HS-27A (cell line): ENCODE measurements at regions not wholly inside any gene's neighbourhood (a gene's known extent, or its start where the extent isn't known, plus 50 kb on each side); places are given as distances from the start of the nearest gene placed in this dataset.
A peak's percentile ranks its signal among the peaks of the same experiment; 100 is the strongest.
"Not testable (repeated sequence)": the region's sequence is repeated elsewhere in the genome, so short reads cannot be mapped to it uniquely, and the experiment has no call there.

Source experiments
- DNase-seq: peaks from one replicate; pipeline ENCODE4 v3.0.0-alpha.2; 2012; ENCODE audit warnings: low read depth, missing footprints

- DNase-seq: no peak
Observed at GRCh38 chr5:91315701-91316100, 67.4 kb downstream of the ARRDC3 start.

- peak; percentile 60 for DNase-seq
Observed at GRCh38 chr5:91313757-91314673, 69.1 kb downstream of the ARRDC3 start.

DNA sequence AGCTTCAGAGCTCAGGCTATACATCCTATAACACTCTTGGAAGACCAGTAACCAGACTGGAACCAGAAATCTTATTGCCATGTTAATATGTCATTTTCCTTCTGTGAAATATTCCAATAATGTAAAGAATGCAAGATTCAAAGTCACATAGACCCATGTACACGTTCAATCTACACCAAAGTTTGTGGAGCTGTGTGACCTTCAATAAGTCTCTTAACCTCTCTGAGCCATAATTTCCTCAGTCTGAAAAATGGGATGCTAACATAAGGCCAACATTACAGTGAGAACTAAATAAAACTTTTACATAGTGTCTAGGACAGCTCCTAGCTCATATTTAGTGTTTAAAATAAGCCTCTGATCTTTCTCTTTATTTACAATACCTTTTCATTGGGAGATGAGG is 70.4 kb downstream of the ARRDC3 start:
- DNase-seq: no peak

DNA sequence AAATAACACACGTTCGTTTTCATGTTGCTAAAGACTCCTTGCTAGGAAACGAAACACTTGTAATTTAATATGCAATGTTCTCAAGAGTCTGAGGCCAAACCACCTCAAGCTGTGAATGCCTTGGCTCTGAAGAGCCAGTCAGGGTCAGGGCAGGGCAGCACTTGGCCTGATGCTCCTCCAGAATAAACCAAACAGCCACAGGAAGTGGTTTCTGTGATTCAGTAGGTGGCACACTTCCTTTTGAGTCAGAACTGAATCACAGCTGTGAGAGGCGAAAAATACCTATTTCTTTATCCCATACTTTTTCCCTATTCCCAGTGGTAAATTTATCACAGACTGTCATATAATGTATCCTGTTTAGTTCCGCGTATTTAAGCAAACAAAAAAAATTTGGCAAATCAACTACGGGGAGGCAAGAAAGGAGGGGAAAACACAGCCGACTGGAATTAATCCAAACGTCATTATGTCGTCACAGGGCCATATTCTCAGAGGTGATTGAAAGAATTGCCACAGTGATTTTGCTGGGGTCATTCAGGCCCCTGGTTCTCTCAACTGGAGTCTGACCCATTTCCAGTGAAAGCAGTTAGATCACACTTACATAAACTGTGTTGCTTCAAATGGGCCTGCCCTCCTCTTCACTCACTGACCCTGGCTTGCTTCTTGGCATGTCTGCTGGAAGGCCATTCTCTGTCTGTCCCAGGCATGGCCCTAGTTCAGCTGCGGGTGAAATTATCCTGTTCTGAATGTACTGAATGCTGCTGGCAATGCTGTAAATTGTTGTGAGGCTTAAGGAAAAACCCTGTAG is 71.2 kb downstream of the ARRDC3 start:
- peak; percentile 79 for DNase-seq

DNA sequence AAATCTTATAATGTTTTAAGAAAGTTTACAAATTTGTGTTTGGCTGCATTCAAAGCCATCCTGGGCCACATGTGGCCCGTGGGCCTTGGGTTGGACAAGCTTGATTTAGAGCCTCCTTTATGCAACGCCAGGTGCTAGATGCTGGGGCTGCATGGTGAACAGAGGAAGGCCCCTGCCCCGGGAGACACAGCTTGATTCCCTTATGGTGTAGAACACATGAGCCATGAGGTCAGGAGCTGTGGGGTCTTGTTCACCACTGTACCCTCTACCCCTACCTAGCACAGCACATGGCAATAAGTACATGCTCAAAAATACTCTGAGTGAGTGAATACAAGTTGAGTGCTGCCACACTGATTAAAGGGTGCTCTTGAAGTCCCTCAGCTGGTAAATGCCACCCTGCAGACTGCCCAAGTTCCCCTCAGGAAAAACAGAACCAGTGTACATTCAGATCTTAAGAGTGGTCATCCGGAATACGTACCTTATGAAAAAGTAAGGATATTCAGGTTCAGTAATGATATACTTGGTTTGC is 71.9 kb downstream of the ARRDC3 start:
- no peak for DNase-seq

DNA sequence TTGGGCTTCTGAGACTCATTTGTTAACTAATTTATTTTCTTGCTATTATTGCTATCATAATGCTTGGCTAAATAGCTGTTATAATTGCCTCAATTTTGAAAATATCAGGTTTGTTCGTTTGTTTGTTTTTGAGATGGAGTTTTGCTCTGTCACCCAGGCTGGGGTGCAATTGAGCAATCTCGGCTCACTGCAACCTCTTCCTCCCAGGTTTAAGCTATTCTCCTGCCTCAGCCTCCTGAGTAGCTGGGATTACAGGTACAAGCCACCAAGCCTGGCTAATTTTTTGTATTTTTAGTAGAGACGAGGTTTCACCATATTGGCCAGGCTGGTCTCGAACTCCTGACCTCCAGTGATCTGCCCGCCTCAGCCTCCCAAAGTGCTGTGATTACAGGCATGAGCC is 75.0 kb downstream of the ARRDC3 start:
- DNase-seq: not testable (repeated sequence)

- DNase-seq: no peak
Observed at GRCh38 chr5:91307048-91307447, 76.1 kb downstream of the ARRDC3 start.

DNA sequence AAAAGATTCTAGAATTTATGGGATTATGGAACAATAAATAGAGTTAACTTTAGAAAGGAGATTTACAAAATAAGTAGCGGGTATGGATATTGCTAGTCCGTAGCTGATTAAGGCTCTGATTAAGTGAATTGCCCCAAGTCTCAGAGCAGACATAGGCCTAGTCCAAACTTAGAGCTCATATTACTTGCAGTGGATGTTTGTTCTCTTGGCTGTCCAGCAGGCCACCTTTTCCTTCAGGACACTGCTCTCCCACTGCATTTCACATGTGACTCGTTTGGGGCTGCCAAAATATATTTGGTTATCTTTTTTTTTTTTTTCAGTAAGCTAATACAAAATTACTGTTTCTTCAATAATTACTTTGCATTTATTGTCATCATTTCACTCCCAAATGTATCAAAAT is 76.6 kb downstream of the ARRDC3 start:
- DNase-seq: no peak

GRCh38 chr5:91305640-91306039 is 77.5 kb downstream of the ARRDC3 start:
- DNase-seq: no peak

DNA sequence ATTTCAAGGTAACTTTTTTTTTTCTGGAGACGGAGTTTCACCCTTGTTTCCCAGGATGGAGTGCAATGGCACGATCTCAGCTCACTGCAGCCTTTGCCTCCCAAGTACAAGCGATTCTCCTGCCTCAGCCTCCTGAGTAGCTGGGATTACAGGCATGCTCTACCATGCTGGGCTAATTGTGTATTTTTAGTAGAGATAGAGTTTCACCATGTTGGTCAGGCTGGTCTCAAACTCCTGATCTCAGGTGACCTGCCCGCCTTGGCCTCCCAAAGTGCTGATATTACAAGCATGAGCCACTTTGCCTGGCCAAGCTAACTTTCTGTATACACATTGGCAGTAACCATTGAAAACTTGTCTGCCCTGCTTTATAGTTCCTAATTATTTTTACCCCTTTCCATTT is 79.1 kb downstream of the ARRDC3 start:
- DNase-seq: not testable (repeated sequence)

DNA sequence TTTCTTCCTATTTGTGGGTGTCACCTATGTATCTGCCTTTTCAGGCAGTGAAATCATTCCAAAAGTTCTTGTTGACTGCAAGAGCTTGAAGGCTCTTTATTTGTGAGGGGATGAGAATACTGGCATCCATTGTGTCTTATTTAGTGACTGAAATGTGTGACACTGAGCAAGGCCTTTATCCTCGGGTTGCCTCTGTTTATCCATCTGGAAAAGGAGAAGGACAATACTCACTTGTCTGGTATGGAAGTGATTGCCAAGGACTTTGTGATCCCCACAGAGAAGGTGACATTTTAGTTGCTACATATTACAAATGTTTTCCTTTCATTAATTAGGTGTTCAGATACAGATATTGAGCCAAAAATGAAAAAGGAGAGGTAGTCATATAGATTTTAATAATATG is 80.2 kb downstream of the ARRDC3 start:
- DNase-seq: no peak

GRCh38 chr5:91302305-91302704 is 80.8 kb downstream of the ARRDC3 start:
- no peak for DNase-seq

DNA sequence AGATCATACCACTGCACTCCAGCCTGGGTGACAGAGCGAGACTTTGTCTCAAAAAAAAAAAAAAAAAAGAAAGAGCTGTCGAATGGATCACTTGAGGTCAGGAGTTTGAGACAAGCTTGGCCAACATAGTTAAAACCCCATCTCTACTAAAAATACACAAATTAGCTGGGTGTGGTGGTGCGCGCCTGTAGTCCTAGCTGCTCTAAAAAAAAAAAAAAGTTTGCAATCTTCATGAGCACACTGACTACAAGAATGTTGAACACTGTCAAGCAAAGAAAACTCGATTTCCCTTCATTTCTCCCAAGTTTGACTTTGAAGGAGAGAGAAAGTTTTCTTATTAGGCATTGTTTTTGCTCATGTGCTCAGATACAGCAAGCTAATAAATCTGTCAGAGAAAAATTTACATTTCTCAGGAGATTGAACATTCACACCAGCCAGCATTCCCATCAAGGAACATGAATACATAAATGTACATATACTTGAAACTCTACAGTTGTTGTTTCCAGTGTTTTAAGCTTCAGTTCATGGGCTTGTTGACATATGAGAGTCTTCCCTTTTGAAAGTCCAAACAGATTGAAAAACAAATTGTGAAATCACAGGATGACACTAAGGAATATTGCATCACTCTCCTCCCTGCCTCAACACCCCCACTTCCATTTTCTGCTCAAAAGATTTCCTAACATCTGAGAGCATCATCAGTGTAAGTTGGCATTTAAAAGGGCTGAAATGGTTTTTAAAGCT is 81.8 kb downstream of the ARRDC3 start:
- DNase-seq: no peak

DNA sequence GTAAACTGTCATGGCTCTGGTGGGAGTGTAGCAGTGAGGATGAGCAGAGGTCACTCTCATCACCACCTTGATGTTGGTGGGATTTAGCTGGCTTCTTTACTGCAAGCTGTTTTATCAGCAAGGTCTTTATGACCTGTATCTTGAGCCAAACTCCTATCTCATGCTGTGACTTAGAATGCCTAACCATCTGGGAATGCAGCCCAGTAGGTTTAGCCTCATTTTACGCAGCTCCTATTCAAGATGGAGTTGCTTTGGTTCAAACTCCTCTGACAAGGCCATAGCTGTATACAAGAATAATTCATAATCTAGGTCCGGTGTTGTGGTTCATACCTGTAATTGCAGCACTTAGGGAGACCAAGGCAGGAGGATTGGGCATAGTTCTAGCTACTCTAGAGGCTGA is 85.1 kb downstream of the ARRDC3 start:
- DNase-seq: no peak

GRCh38 chr5:91296674-91297143 is 86.4 kb downstream of the ARRDC3 start:
- no peak for DNase-seq

DNA sequence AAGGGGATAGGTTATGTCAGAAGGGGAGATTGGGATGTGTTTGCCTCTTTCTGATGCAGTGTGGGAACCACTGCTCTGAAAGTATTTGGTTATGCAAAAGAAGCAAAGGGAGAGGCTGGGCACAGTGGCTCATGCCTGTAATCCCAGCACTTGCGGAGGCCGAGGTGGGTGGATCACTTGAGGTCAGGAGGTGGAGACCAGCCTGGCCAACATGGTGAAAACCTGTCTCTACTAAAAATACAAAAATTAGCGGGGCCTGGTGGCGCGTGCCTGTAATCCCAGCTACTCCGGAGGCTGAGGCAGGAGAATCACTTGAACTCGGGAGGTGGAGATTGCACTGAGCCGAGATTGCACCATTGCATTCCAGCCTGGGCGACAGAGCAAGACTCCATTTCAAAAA is 87.0 kb downstream of the ARRDC3 start:
- DNase-seq: not testable (repeated sequence)

GRCh38 chr5:91293131-91293530 is 90.0 kb downstream of the ARRDC3 start:
- no peak for DNase-seq

- no peak for DNase-seq
Observed at GRCh38 chr5:91291628-91292569, 91.2 kb downstream of the ARRDC3 start.

- DNase-seq: no peak
Observed at GRCh38 chr5:91288118-91288916, 94.8 kb downstream of the ARRDC3 start.

- not testable (repeated sequence) for DNase-seq
Observed at GRCh38 chr5:91285062-91285461, 98.1 kb downstream of the ARRDC3 start.
